ENCODE measurements at regions not wholly inside any gene's neighbourhood (a gene's known extent, or its start where the extent isn't known, plus 50 kb on each side); places are given as distances from the start of the nearest gene placed in this dataset.

GRCh38 chr15:94834000-94834399 lies 602.6 kb downstream of the MCTP2 start:
- no peak for TF ChIP-seq POLR2AphosphoS5 (IDR thresholded peaks at IDR 0.05; ENCODE audit: low read depth, low read length)
- no peak for TF ChIP-seq SIN3A (IDR thresholded peaks at IDR 0.05; ENCODE audit: borderline replicate concordance, insufficient read depth, low read length)
- TF ChIP-seq TAF1 (IDR thresholded peaks at IDR 0.05; ENCODE audit: borderline replicate concordance, insufficient read depth, low read length), result no peak
- TF ChIP-seq REST (IDR thresholded peaks at IDR 0.05; ENCODE audit: insufficient read depth in 1 of 2, low read depth in 2 of 2, low read length in 2 of 2), result no peak
- no peak for TF ChIP-seq FOXP2 (optimal IDR thresholded peaks at IDR 0.05; ENCODE audit: borderline replicate concordance, extremely low read depth, extremely low read length, insufficient read depth)

Data from PFSK-1 (cell line).